ENCODE measurements at regions not wholly inside any gene's neighbourhood (a gene's known extent, or its start where the extent isn't known, plus 50 kb on each side); places are given as distances from the start of the nearest gene placed in this dataset.

DNA sequence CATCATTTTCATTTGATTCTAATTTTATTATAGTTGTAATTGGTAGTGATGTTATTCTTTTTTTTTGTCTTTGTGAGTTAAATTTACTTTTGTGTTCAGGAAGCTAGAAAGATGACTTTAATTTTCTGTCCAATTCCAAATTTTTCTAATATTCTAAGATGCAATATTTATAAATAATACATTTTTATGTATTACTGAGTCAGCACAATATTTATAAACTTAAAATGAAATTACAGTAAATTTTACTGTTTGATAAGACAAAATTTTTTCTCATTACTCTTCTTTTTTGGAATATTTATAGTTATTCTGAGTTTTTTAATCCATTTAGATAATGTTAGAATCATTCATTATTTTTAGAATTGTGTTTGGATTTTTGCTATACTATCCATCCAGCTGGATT, 1637.9 kb upstream of the ACO1 start:
- TF ChIP-seq RERE (CRISPR knock-in tag; IDR thresholded peaks at IDR 0.05; ENCODE audit: low read depth) (no peak), EZH2 (conservative IDR thresholded peaks at IDR 0.05; ENCODE audit: low read depth, low read length) (no peak), ZFY (CRISPR knock-in tag; IDR thresholded peaks at IDR 0.05) (no peak), MAF1 (CRISPR knock-in tag; IDR thresholded peaks at IDR 0.05; ENCODE audit: borderline replicate concordance) (no peak), SIN3A (IDR thresholded peaks at IDR 0.05; ENCODE audit: borderline replicate concordance, low read depth, low read length) (no peak), ZNF296 (CRISPR knock-in tag; conservative IDR thresholded peaks at IDR 0.05) (no peak), RARG (CRISPR knock-in tag; IDR thresholded peaks at IDR 0.05; ENCODE audit: low read depth) (no peak), CTCF (CRISPR knock-in tag; IDR thresholded peaks at IDR 0.05) (no peak), ZNF775 (CRISPR knock-in tag; IDR thresholded peaks at IDR 0.05; ENCODE audit: borderline replicate concordance) (no peak), TBL1XR1 (IDR thresholded peaks at IDR 0.05; ENCODE audit: borderline replicate concordance, low read length, partially characterized antibody) (no peak), MXI1 (IDR thresholded peaks at IDR 0.05; ENCODE audit: borderline replicate concordance, low read depth, low read length) (no peak), ZNF138 (CRISPR knock-in tag; IDR thresholded peaks at IDR 0.05; ENCODE audit: low read depth) (no peak)
- TF ChIP-seq, protein P1, sequence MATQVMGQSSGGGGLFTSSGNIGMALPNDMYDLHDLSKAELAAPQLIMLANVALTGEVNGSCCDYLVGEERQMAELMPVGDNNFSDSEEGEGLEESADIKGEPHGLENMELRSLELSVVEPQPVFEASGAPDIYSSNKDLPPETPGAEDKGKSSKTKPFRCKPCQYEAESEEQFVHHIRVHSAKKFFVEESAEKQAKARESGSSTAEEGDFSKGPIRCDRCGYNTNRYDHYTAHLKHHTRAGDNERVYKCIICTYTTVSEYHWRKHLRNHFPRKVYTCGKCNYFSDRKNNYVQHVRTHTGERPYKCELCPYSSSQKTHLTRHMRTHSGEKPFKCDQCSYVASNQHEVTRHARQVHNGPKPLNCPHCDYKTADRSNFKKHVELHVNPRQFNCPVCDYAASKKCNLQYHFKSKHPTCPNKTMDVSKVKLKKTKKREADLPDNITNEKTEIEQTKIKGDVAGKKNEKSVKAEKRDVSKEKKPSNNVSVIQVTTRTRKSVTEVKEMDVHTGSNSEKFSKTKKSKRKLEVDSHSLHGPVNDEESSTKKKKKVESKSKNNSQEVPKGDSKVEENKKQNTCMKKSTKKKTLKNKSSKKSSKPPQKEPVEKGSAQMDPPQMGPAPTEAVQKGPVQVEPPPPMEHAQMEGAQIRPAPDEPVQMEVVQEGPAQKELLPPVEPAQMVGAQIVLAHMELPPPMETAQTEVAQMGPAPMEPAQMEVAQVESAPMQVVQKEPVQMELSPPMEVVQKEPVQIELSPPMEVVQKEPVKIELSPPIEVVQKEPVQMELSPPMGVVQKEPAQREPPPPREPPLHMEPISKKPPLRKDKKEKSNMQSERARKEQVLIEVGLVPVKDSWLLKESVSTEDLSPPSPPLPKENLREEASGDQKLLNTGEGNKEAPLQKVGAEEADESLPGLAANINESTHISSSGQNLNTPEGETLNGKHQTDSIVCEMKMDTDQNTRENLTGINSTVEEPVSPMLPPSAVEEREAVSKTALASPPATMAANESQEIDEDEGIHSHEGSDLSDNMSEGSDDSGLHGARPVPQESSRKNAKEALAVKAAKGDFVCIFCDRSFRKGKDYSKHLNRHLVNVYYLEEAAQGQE (IDR thresholded peaks at IDR 0.05; ENCODE audit: borderline replicate concordance in 1 of 2, low read depth in 1 of 2, low read length in 2 of 2): no peak
